HG02623 (cell line): ENCODE measurements at regions not wholly inside any gene's neighbourhood (a gene's known extent, or its start where the extent isn't known, plus 50 kb on each side); places are given as distances from the start of the nearest gene placed in this dataset.

ENCODE experiments used
- ATAC-seq: cut with Tn5 transposase; IDR thresholded peaks from one replicate; pipeline ENCODE4 v1.9.1; 2021; ENCODE audit warnings: moderate library complexity; ENCODE audit not compliant: unreplicated experiment

DNA sequence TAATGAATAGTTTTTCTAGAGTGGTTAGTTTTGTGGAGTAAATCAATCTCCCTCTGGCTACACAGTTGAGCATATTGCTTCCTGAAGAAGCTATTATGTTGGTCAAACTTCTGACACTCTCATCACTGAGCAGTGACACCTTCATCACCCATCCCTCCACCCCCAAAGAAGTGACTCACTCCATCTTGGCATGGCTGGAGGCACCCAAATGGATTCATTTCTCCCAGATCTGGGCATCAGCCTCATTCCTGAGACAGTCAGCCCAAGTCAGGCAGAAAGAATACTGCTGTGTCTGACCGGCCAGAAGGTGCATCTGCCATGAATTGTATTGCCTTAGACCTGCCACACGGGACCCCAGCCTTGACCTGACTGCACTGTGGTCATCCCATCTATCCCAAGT lies 117.0 kb upstream of the HABP2 start:
- no peak for ATAC-seq

DNA sequence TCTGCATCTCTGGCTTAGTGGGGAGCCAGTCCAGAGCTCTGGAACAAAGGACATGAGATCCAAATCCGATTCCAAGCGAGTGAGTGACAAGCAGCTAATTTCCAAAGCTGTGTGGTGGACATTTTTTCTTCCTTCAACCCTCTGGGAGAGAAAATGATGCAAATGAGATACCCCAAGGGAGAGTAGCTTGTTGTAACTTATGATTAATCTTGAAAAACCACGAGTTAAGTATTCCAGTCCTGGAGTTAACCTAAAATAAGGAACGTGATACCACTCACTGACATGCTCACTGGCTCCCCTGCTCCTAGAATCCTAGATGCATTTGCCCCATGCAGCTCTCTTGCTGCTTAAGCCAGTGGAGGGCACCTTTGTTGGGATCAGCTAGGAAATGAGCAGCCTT lies 116.0 kb upstream of the HABP2 start:
- ATAC-seq = no peak

DNA sequence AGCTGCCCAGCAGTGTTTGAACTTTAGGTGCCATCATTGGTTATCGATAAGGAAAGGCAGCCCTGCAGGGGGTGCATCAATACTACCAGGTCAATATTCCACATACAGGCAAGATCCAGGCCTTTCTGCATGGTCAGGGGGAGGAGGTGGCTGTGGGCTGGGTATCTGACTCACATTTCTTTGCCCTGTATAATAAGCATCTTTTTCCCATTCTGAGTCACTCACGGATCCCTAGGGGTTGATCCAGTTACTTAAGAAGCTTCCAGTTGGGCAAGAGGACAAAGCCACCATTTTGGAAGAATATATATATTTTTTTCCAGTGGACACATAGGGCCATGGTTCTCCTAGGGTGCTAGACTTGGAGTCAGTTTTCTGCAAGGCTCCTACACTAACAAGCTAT lies 114.2 kb upstream of the HABP2 start:
- ATAC-seq = no peak

- no peak for ATAC-seq
Measured at GRCh38 chr10:113441220-113441619, 111.6 kb upstream of the HABP2 start.

DNA sequence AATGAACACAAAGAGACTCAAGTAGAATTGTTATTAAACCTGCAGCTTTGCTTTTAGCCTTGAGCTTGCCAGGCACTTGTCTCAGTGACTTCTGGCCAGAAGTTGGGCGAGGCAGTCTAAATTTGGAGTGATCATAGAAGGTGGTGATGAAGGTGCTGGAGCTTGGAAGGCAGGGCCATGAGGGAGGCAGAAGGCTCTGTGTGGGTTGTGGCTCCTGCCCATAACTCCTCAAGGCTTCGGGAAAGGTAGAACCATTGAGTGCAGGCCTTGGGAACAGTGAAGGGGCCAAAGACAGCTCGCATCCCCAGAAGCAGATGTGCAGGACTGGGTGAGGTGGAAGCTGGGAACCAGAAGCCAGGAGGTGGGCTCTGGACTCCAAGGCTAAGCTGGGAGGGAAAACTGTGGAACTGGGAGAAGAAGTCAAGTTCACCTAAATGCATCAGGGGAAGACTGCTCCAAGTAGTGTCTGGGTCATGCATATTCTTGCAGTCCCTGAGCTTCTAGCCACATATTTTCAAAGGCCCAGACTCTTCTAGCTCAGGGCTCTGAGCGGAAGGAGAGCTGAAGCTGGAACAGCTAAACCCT lies 111.1 kb upstream of the HABP2 start:
- ATAC-seq = no peak

DNA sequence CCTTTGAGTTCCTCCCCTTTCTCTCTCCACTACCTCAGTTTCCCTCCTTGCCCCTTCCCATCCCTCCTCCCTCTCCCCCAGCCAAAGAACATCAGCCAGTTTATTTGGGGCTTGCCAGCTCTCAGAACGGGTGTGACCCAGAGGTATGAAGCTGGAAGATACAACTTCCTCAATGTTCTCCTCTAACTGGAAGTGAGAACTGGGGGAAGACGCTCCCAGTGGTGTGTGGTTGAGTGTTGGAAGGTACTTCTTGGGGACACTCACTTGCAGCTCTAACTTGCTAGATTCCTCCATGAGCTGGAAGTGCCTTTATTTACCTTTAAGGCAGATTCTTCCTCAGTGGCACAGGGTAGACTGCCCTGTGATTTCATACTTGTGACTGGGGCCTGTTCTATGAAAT lies 110.5 kb upstream of the HABP2 start:
- no peak for ATAC-seq

- no peak for ATAC-seq
Measured at GRCh38 chr10:113443141-113443925, 109.5 kb upstream of the HABP2 start.

DNA sequence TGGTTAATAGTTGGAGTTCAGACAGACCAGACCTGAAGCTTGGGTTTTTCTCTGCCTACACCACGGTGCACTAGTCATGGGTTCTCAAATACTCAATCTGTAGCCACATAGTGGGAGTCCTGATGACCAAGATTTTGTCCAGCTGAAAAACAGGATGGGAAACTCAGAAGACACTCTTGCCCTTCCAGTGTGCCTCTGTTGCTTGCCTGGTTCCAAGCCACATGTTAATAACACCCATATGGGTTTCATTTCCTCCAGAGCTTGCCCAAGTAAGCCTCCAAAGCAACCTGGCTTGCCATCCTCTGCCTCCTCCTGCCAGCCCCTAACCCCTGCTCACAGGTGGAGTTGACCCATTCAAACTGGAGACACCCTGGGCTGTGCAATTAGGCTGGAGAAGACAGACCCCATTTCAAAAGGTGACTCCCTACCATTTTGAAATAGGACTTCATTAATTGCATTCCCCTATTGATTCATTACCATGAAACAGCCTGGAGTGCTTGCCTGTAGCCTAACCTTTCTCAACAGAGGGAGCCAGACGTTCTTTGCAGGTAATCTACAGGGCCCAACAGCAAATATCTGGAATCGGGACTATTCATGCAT lies 108.0 kb upstream of the HABP2 start:
- ATAC-seq = no peak

- ATAC-seq = no peak
Measured at GRCh38 chr10:113445736-113446135, 107.1 kb upstream of the HABP2 start.

DNA sequence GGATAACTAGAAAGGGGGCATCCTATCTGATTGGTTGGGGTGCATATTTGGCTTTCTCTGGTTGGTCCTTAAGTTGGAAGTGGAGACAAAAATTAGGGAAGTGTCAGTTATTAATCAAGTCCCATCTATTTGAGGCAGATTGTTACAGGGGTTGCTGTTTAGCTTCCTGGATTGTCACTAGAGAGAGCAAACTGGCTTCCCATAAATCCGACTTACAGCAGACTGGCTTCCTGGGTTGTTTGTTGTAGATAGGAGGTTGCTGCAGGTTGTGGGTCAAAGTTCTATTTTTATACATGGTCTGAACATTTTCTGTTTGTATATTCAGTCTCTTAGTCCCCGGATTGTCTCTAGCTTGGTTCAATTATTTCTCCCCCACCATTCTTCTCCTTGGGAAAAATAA lies 106.1 kb upstream of the HABP2 start:
- no peak for ATAC-seq

DNA sequence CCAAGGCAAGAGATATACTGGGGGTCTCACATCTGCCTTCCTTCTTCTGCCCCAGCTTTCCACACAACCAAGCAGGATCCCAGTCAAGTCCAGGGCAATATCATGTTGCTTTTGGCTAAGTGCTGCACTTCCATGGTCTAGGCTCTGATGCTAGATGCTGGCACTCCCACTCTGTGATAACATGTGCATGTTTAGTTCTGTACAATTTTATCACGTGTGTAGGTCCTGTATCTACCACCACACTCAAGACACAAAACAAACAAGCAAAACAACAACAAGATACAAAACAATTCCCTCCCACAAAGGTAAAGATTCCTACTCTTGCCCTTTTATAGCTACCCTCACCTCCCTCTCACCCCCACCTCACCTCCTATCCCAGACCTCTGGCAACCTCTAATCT lies 105.6 kb upstream of the HABP2 start:
- ATAC-seq = no peak

DNA sequence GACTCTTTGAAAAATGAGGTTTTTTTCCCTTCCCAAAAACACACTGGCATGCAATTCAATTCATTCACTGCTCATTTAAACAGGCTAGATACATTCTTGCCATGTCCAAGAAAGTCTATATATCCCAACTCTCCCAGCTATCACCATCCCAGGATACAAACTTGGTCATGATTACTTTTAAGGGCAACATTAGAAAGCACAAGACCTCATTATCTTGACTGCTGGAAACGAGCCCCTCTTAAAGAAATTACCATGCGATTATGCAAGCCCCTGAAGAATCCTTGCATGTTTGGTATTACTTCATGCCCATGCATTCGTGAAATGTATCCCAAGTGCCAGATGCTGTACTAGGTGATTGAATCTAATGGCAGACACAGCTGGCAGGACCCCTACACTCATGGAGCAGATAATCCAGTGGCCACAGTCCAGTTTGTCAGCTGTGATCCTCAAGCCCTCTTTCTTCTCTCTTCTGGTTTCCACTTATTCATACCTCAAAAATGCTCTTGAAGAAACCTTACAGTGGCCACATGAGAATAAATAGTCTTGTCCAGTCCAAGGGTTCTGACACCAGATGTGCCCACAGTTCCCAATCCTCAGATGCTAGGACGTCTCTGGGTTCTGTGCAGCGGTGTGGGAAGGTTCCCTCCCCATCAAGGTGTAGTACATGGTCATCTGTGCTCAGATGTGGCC lies 103.7 kb upstream of the HABP2 start:
- no peak for ATAC-seq

- no peak for ATAC-seq
Measured at GRCh38 chr10:113450046-113450804, 102.6 kb upstream of the HABP2 start.

GRCh38 chr10:113450906-113451305 lies 101.9 kb upstream of the HABP2 start:
- no peak for ATAC-seq

GRCh38 chr10:113452146-113452845 lies 100.6 kb upstream of the HABP2 start:
- no peak for ATAC-seq

- no peak for ATAC-seq
Measured at GRCh38 chr10:113453351-113453750, 99.5 kb upstream of the HABP2 start.

DNA sequence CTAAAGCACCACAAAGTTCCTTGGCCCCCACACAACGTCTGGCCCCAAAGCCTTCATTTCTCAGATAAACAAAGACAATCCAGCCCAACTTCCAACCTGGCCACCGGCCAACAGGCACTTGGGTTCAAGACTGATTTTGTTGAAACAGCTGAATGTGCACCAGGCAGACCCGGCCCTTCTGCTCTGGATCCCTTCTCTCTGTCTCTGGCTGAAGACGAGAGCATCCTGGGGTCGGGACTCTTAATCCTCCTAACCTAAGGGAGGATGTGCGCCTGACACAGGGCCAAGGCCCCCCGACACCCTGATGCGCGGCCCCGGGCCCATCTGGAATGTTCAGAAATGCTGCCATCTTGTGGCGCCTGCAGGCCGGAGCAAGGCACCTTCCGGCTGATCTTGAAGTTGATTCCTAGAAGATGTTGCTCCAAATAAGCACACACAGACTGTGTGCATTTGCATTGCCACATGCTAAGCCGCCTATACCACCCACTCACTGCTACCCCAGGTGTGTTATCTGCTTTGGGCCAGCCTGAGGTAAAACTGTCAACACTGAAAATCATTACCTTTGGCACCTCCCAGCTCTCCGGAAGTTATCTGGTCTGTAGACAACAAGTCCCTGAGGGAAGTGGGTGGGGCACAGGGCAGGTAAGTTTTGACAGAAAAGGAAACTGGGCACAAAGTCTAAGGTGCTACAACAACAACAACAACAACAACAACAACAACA lies 98.4 kb upstream of the HABP2 start:
- no peak for ATAC-seq

DNA sequence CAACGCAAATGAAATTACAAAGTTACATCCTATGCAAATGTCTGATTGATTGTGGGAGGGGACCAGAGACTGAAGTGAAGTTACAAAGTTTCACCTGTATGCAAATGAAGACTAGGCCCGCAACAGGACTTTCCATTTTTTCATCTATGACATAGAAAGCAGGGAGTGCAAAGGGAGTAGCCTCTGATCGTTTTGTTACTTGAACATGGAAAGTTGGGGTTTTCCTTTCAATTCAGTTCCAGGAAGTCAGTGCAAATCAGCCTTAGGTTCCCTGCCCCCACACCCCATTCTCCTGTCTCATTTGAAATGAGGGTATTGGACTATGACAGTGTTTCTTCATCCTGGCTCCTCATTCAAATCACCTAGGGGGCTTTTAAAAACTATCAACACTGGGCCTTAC lies 96.9 kb upstream of the HABP2 start:
- ATAC-seq = no peak

DNA sequence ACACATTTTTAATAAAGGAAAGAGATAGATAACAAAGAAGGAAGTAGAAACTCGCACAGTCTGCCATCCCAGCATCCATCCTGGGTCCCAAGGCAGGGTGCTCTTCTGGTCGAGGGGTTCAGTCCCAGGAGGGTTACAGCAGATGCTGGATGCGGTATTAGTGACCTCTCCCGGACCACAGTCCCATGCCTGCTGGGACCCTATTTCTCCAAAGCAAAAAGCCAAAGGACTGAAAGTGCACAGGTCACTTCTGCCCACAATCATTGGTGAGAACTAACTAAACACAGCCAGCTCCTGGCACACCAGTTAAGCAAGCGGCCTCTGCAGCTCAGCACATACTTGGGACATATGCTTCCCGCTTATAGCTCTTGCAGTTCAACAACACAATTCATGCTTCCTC lies 96.1 kb upstream of the HABP2 start:
- no peak for ATAC-seq

DNA sequence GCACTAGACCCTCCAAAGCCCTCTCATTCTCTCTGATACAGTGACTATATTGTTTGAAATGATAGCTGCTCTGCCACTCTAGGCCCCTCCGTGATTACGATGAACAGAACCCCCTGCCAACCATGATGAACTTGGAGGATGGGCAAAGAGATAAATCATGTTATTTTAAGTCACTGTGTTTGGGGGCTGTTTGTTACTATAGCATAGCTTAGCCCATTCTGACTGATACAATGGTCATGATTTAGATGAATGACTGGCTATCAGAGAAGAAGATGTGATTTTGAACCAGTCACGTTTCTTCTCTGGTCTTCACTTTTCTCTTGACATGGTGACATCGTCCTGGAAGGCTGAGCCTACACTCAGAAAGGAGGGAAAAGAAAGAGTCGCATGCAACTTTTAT lies 95.4 kb upstream of the HABP2 start:
- no peak for ATAC-seq
